Upper lobe of right lung (tissue), 1 donor: ENCODE measurements at regions not wholly inside any gene's neighbourhood (a gene's known extent, or its start where the extent isn't known, plus 50 kb on each side); places are given as distances from the start of the nearest gene placed in this dataset. TPM values are rescaled to one million over a fixed set of nuclear protein-coding genes. Genes with fewer than 3 reads are reported as not detected.
"Not testable (repeated sequence)": the region's sequence is repeated elsewhere in the genome, so short reads cannot be mapped to it uniquely, and the experiment has no call there.

Experiments
- ATAC-seq: fragments of 200-7000 bp; cut with Tn5 transposase; one replicate; pipeline ENCODE4 v1.9.1; 2020; ENCODE audit warnings: mild to moderate bottlenecking, moderate library complexity
- DNase-seq: peaks from one replicate; pipeline ENCODE4 v3.0.0-alpha.2; 2020
- H3K27ac ChIP-seq: fragments of 200-600 bp; one replicate; pipeline ENCODE4 v1.8.0; 2022
- H3K27me3 ChIP-seq: fragments of 200-600 bp; one replicate; pipeline ENCODE4 v1.8.0; 2022; ENCODE audit warnings: mild to moderate bottlenecking
- H3K36me3 ChIP-seq: fragments of 200-600 bp; one replicate; pipeline ENCODE4 v1.8.0; 2022
- H3K4me1 ChIP-seq: fragments of 200-600 bp; one replicate; pipeline ENCODE4 v1.8.0; 2022
- H3K4me3 ChIP-seq: fragments of 200-600 bp; one replicate; pipeline ENCODE4 v1.8.0; 2022; ENCODE audit warnings: mild to moderate bottlenecking
- H3K9me3 ChIP-seq: fragments of 200-600 bp; one replicate; pipeline ENCODE4 v1.8.0; 2022
- intact Hi-C: fragments of 100-400 bp; cut with DNase I; formaldehyde crosslinking; loops from one replicate; pipeline ENCODE4 v1.11.0; 2022
- microRNA-seq: library from miRNA; unstranded; fragments of <30 nt; microRNA quantifications from one replicate; pipeline ENCODE4 v1.2.0, GENCODE V29; 2020; ENCODE audit warnings: borderline microRNAs expressed
- TF ChIP-seq, protein P1 (sequence below): fragments of 200-600 bp; IDR thresholded peaks from one replicate; pipeline ENCODE4 v1.8.0; 2022; ENCODE audit warnings: antibody characterized with exemption
- donor health status: DM: no; HTN: yes; CAD: no; lungs with severe emphysema.

DNA sequence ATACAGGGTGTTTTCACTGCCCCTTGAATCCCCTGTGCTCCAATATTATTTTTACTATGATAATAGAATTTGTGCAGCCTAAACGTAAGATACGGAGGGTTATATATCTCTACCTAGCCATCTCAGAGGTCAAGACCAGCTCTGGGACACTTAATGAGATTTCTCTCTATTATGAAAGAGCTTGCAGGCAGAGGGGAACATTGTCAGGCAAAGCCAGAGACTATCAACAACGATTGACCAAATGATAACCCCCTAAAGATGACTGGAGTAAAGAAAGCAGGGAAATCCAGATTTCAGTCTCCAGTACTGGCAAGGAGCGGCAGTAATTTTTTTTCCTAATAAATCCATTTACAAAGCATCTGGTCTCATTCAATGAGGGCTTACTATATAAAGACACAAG, 59.8 kb upstream of the LPAR1 start:
- intact Hi-C loops = no loop called here
- no peaks in the 10 kb centered on the region for H3K27me3 ChIP-seq
- no peak overlapping the region for H3K4me3 ChIP-seq
- no peaks in the 10 kb centered on the region for H3K9me3 ChIP-seq
- TF ChIP-seq, protein P1, sequence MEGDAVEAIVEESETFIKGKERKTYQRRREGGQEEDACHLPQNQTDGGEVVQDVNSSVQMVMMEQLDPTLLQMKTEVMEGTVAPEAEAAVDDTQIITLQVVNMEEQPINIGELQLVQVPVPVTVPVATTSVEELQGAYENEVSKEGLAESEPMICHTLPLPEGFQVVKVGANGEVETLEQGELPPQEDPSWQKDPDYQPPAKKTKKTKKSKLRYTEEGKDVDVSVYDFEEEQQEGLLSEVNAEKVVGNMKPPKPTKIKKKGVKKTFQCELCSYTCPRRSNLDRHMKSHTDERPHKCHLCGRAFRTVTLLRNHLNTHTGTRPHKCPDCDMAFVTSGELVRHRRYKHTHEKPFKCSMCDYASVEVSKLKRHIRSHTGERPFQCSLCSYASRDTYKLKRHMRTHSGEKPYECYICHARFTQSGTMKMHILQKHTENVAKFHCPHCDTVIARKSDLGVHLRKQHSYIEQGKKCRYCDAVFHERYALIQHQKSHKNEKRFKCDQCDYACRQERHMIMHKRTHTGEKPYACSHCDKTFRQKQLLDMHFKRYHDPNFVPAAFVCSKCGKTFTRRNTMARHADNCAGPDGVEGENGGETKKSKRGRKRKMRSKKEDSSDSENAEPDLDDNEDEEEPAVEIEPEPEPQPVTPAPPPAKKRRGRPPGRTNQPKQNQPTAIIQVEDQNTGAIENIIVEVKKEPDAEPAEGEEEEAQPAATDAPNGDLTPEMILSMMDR = no peak
- DNase-seq (no peak), ATAC-seq (no peak)
- no peak overlapping the region for H3K27ac ChIP-seq
- H3K36me3 ChIP-seq = no peaks in the 10 kb centered on the region
- peaks cover 9% of the 10 kb centered on the region for H3K4me1 ChIP-seq

DNA sequence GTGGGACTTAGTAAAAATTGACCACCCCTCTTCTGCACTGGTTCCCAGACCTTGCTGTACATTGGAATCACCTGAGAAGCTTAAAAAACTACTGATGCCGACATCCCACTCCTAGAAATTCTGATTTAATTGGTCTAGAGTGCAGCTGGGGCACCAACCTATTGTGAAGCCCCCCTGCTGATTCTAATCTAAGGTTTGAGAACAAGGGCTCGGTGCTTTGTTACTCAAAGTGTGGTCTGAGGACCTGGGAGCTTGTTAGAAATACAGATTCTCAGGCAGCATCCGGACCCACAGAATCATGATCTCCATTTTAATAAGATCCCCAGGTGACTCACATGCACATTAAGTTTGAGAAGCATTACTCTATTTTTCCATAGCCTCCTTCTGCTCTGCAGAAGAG, 57.8 kb upstream of the LPAR1 start:
- ATAC-seq (no peak), DNase-seq (no peak)
- Histone ChIP-seq H3K4me3 (no peak overlapping the region), H3K36me3 (no peaks in the 10 kb centered on the region), H3K27ac (no peak overlapping the region), H3K27me3 (no peaks in the 10 kb centered on the region), H3K4me1 (peaks cover 9% of the 10 kb centered on the region), H3K9me3 (no peaks in the 10 kb centered on the region)
- intact Hi-C loops = no loop called here
- TF ChIP-seq, protein P1 = no peak

DNA sequence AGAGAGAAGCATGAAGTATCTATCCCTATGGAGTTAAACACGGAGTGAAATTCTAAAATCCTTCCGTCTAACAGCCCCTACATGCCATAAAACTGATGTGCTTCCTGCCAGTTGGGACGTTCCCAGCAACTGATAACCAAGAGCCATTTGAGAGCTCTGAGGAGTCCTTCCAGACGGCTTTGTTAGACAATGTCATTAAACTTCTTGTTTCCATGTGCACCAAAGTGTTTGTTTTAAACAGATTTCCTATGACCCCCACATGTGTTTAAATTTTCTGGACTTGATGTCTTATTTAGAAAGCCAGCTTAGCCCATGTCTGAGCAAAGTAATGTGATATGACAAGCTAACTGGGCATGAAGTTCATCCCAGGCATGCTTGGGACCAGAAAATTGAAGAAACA, 57.2 kb upstream of the LPAR1 start:
- Histone ChIP-seq H3K27me3 (no peaks in the 10 kb centered on the region), H3K36me3 (no peaks in the 10 kb centered on the region), H3K4me3 (no peak overlapping the region), H3K27ac (no peak overlapping the region), H3K9me3 (no peaks in the 10 kb centered on the region), H3K4me1 (peaks cover 9% of the 10 kb centered on the region)
- intact Hi-C loops = no loop called here
- DNase-seq (no peak), ATAC-seq (no peak)
- TF ChIP-seq, protein P1 = no peak

DNA sequence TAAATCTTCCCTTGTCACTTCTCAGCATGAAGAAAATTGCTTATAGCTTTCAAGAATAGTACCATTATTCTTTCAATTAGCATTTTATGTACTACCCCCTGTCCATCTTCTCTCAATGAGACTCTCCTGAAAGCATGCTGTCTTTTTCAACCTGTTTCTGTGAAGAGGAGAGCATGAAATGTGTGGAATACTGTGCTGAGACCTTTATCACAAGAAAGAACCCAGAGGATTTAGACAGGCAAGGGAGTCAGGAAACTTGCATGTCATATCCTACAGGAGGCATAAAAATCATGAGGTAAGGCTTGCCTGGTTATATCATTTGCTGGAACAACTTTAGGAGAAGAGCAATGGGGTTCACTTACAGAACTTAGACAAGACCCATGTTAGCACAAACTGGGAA, 56.7 kb upstream of the LPAR1 start:
- intact Hi-C loops = no loop called here
- Histone ChIP-seq H3K36me3 (no peaks in the 10 kb centered on the region), H3K4me1 (peaks cover 9% of the 10 kb centered on the region), H3K4me3 (no peak overlapping the region), H3K27ac (no peak overlapping the region), H3K9me3 (no peaks in the 10 kb centered on the region), H3K27me3 (no peaks in the 10 kb centered on the region)
- DNase-seq = no peak
- TF ChIP-seq, protein P1 = no peak
- no peak for ATAC-seq

DNA sequence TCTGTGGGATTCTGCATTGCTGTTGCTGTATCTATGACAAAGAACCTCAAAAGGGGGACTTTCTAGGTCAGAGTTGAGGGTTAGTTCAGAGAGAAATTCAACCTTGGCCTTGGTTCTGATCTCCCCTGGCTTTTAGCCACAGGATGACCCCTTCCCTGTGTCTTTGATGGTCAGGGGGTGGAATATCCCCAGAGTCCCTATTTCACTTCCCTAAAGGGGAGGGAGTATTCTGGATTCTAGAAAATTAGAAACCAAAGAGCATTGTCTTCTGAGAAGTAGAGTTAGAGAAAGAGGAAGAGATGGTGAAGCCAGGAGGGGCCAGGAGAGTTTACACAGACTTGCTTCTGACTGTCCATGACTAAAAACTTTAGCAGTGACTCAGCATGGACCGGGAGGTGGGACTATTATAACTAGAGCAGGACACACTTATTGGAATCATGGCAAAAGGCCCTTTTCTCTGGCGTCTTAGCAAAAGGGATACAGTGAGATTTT, 56.2 kb upstream of the LPAR1 start:
- Histone ChIP-seq H3K4me1 (peaks cover 9% of the 10 kb centered on the region), H3K27ac (no peak overlapping the region)
- peak; percentile 90 for ATAC-seq

DNA sequence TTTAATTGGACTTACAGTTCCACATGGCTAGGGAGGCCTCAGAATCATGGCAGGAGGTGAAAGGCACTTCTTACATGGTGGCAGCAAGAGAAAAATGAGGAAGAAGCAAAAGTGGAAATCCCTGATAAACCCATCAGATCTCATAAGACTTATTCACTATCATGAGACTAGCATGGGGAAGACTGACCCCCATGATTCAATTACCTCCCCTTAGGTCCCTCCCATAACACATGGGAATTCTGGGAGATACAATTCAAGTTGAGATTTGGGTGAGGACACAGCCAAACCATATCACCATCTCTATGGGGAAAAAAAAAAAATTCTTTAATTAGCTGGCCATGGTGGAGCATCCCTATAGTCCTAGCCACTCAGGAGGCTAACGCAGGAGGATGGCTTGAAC, 53.9 kb upstream of the LPAR1 start:
- H3K27me3 ChIP-seq, intact Hi-C loops: not testable (repeated sequence)

More for the DNA sequence above, 56.2 kb upstream of the LPAR1 start:
- Histone ChIP-seq H3K36me3 (no peaks in the 10 kb centered on the region), H3K9me3 (no peaks in the 10 kb centered on the region), H3K4me3 (no peak overlapping the region), H3K27me3 (no peaks in the 10 kb centered on the region)
- DNase-seq = no peak
- TF ChIP-seq, protein P1 = no peak
- intact Hi-C loops = no loop called here

More for the DNA sequence above, 53.9 kb upstream of the LPAR1 start:
- H3K36me3 ChIP-seq, ATAC-seq, H3K4me3 ChIP-seq, DNase-seq, H3K27ac ChIP-seq, H3K9me3 ChIP-seq, H3K4me1 ChIP-seq: not testable (repeated sequence)

Small RNA genes in the stretch of these regions (microRNA-seq; reads per million reads assigned to microRNA genes)
- gene MIR7702 = not detected
